MM.1S (cell line): ENCODE measurements at regions not wholly inside any gene's neighbourhood (a gene's known extent, or its start where the extent isn't known, plus 50 kb on each side); places are given as distances from the start of the nearest gene placed in this dataset.

ENCODE experiments used
- DNase-seq: peaks from one replicate; pipeline ENCODE4 v3.0.0-alpha.2; 2015
- H2AFZ ChIP-seq: fragments of 300-600 bp; sonication (generic); 2 replicates; pipeline ENCODE4 v1.6.0; 2016; ENCODE audit warnings: antibody characterized with exemption, low read length
- H3F3A ChIP-seq: fragments of 300-600 bp; sonication (generic); 2 replicates; pipeline ENCODE4 v1.6.1; 2016; ENCODE audit warnings: mild to moderate bottlenecking, antibody characterized with exemption, low read length, moderate library complexity, mixed read lengths; ENCODE audit not compliant: insufficient read depth
- H3K27ac ChIP-seq: fragments of 300-600 bp; sonication (generic); 2 replicates; pipeline ENCODE4 v1.5.1; 2016; ENCODE audit warnings: mild to moderate bottlenecking, low read length
- H3K27me3 ChIP-seq: fragments of 300-600 bp; sonication (generic); replicated peaks from 2 replicates; pipeline ENCODE4 v1.6.0; 2016; ENCODE audit warnings: low read length; ENCODE audit not compliant: insufficient read depth
- H3K36me3 ChIP-seq: fragments of 300-600 bp; sonication (generic); replicated peaks from 2 replicates; pipeline ENCODE4 v1.6.1; 2016; ENCODE audit warnings: mild to moderate bottlenecking, low read length, mixed read lengths; ENCODE audit not compliant: insufficient read depth
- H3K4me1 ChIP-seq: fragments of 300-600 bp; sonication (generic); 2 replicates; pipeline ENCODE4 v1.6.1; 2016; ENCODE audit warnings: low read length, mixed read lengths
- H3K4me2 ChIP-seq: fragments of 300-600 bp; sonication (generic); 2 replicates; pipeline ENCODE4 v1.6.0; 2016; ENCODE audit warnings: low read depth, low read length
- H3K4me3 ChIP-seq: fragments of 300-600 bp; sonication (generic); 2 replicates; pipeline ENCODE4 v1.5.1; 2016; ENCODE audit warnings: low read length, mixed read lengths
- H3K79me2 ChIP-seq: fragments of 300-600 bp; sonication (generic); 2 replicates; pipeline ENCODE4 v1.6.1; 2016; ENCODE audit warnings: mixed run types, low read length, mixed read lengths
- H3K9ac ChIP-seq: fragments of 300-600 bp; sonication (generic); 2 replicates; pipeline ENCODE4 v1.6.1; 2016; ENCODE audit warnings: low read length, mixed read lengths
- H3K9me2 ChIP-seq: fragments of 300-600 bp; sonication (generic); replicated peaks from 2 replicates; pipeline ENCODE4 v1.6.1; 2016; ENCODE audit warnings: mild to moderate bottlenecking, low read length, mixed read lengths; ENCODE audit not compliant: insufficient read depth
- H3K9me3 ChIP-seq: fragments of 300-600 bp; sonication (generic); replicated peaks from 2 replicates; pipeline ENCODE4 v1.6.1; 2016; ENCODE audit warnings: mild to moderate bottlenecking, low read length, mixed read lengths; ENCODE audit not compliant: insufficient read depth
- H4K20me1 ChIP-seq: fragments of 300-600 bp; sonication (generic); 2 replicates; pipeline ENCODE4 v1.6.1; 2016; ENCODE audit warnings: mild to moderate bottlenecking, low read length, moderate library complexity, mixed read lengths; ENCODE audit not compliant: insufficient read depth
- EZH2 ChIP-seq: fragments of 300-600 bp; sonication (generic); optimal IDR thresholded peaks from 2 replicates; pipeline ENCODE3; 2017; ENCODE audit warnings: low read depth, mild to moderate bottlenecking, antibody characterized with exemption, low read length, mixed read lengths
- EZH2phosphoT487 ChIP-seq: fragments of 300-600 bp; sonication (generic); IDR thresholded peaks from 2 replicates; pipeline ENCODE4 v1.6.1; 2018; ENCODE audit warnings: antibody characterized with exemption, low read length
- TF ChIP-seq, protein P1 (sequence below): fragments of 300-600 bp; sonication (generic); IDR thresholded peaks from 2 replicates; pipeline ENCODE4 v1.5.1; 2016; ENCODE audit warnings: antibody characterized with exemption, low read length, mixed read lengths

DNA sequence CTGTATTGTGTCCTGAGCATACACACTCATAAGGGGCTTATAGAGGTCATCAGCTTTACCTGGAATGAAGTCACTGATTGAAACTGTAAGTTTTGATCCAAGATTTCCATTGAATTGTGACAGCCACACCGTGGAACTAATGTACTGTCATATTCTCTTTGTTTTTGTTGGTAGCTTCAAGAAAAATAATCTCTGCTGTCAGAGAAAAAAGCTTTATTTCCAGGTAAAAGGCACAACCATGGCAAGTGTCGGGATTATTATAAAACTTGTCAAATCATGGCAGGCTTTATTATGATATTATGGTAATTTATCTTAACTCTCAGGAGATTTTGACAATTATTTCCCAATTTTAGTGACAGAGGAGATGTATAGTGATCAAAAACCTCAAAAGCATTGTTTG, 191.2 kb downstream of the FAM170A start:
- Histone ChIP-seq H3F3A (no peaks in the 10 kb centered on the region), H3K79me2 (no peaks in the 10 kb centered on the region), H3K27ac (no peak overlapping the region), H3K9ac (no peak overlapping the region), H3K4me1 (no peaks in the 10 kb centered on the region), H3K9me2 (no peaks in the 10 kb centered on the region), H3K4me2 (no peak overlapping the region), H3K4me3 (no peak overlapping the region), H3K9me3 (no peaks in the 10 kb centered on the region), H3K27me3 (no peaks in the 10 kb centered on the region), H3K36me3 (no peaks in the 10 kb centered on the region), H2AFZ (no peak overlapping the region), H4K20me1 (no peaks in the 10 kb centered on the region)
- TF ChIP-seq, protein P1, sequence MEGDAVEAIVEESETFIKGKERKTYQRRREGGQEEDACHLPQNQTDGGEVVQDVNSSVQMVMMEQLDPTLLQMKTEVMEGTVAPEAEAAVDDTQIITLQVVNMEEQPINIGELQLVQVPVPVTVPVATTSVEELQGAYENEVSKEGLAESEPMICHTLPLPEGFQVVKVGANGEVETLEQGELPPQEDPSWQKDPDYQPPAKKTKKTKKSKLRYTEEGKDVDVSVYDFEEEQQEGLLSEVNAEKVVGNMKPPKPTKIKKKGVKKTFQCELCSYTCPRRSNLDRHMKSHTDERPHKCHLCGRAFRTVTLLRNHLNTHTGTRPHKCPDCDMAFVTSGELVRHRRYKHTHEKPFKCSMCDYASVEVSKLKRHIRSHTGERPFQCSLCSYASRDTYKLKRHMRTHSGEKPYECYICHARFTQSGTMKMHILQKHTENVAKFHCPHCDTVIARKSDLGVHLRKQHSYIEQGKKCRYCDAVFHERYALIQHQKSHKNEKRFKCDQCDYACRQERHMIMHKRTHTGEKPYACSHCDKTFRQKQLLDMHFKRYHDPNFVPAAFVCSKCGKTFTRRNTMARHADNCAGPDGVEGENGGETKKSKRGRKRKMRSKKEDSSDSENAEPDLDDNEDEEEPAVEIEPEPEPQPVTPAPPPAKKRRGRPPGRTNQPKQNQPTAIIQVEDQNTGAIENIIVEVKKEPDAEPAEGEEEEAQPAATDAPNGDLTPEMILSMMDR = no peak
- TF ChIP-seq EZH2 = no peak
- no peak for TF ChIP-seq EZH2phosphoT487
- no peak for DNase-seq

DNA sequence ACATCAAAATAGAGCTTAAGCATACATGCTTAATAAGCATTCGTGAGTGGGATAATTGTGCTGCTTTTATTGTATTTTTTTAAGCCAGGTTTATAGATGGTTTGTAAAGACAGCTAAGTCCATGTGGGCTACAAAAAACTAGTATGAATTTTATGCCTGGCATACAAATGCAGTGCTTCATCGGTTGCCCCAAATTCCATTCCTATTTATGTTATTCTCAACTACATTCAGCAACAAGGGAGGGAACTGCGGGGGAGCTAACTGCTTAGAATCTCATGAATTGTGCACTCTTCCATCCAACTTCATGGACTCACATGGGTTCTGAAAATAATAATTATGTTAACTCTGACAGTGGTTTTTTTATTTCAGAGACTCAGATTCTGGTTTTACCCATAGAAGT, 199.2 kb downstream of the FAM170A start:
- no peak overlapping the region for H3K9ac ChIP-seq
- no peak overlapping the region for H3K4me3 ChIP-seq
- no peaks in the 10 kb centered on the region for H3K79me2 ChIP-seq
- no peaks in the 10 kb centered on the region for H3K4me1 ChIP-seq
- no peaks in the 10 kb centered on the region for H3K36me3 ChIP-seq
- no peaks in the 10 kb centered on the region for H4K20me1 ChIP-seq
- H3K4me2 ChIP-seq = no peak overlapping the region
- H2AFZ ChIP-seq = no peak overlapping the region
- no peaks in the 10 kb centered on the region for H3F3A ChIP-seq
- no peaks in the 10 kb centered on the region for H3K27me3 ChIP-seq
- DNase-seq = no peak
- no peaks in the 10 kb centered on the region for H3K9me3 ChIP-seq
- no peak overlapping the region for H3K27ac ChIP-seq
- H3K9me2 ChIP-seq = no peaks in the 10 kb centered on the region
- TF ChIP-seq, protein P1 = no peak
- TF ChIP-seq EZH2 = no peak
- TF ChIP-seq EZH2phosphoT487 = no peak

DNA sequence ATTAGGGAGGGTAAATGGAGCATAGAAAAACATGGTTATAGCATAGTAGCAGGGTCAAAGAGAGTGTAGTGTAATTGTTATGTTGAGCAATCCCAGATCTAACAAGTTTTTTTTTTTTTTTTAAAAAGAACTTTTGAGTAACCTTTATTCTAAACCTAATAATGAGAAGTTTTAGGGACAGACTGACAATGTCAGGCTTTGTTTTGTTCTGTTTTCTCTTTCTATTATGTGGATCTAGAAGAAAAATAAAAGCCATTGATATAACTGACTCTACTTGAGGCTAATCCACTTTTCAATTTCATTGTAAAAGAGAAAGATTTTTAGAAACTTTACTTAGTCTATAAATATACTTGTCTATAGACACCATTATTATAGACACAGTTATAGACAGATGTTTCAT, 200.0 kb downstream of the FAM170A start:
- no peaks in the 10 kb centered on the region for H3K9me2 ChIP-seq
- no peak overlapping the region for H3K9ac ChIP-seq
- no peaks in the 10 kb centered on the region for H3K79me2 ChIP-seq
- H3K4me2 ChIP-seq = no peak overlapping the region
- no peaks in the 10 kb centered on the region for H4K20me1 ChIP-seq
- no peaks in the 10 kb centered on the region for H3K4me1 ChIP-seq
- no peak overlapping the region for H2AFZ ChIP-seq
- no peaks in the 10 kb centered on the region for H3K9me3 ChIP-seq
- no peaks in the 10 kb centered on the region for H3K27me3 ChIP-seq
- no peak for DNase-seq
- no peaks in the 10 kb centered on the region for H3F3A ChIP-seq
- TF ChIP-seq EZH2phosphoT487 (no peak), EZH2 (no peak)
- H3K4me3 ChIP-seq = no peak overlapping the region
- H3K27ac ChIP-seq = no peak overlapping the region
- no peaks in the 10 kb centered on the region for H3K36me3 ChIP-seq

DNA sequence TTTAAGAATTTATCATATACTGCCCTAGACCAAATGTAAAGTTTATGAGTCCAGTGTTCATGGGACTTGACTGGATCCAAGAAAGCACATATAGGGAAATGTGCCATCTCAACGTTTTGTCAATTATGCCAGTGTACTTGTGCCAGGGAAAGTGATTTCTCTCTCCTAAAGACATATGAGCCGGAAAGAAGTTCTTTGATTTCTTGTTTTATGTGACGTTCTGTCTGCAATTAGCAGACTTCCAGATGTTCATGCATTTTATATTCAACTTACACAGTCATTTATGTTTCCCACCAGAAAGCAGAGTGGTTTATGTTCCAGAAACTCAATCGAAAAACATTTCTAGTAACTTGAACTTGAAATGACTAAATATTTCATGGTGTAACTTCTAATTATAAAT, 203.8 kb downstream of the FAM170A start:
- no peak overlapping the region for H3K4me3 ChIP-seq
- TF ChIP-seq, protein P1 = no peak
- TF ChIP-seq EZH2 (no peak), EZH2phosphoT487 (no peak)

More for the DNA sequence above, 203.8 kb downstream of the FAM170A start:
- H3K4me2 ChIP-seq = no peak overlapping the region
- no peaks in the 10 kb centered on the region for H3K9me2 ChIP-seq
- no peaks in the 10 kb centered on the region for H3K27me3 ChIP-seq
- no peak for DNase-seq
- H3K4me1 ChIP-seq = no peaks in the 10 kb centered on the region
- no peaks in the 10 kb centered on the region for H3K36me3 ChIP-seq
- no peaks in the 10 kb centered on the region for H4K20me1 ChIP-seq
- H3K27ac ChIP-seq = no peak overlapping the region
- no peaks in the 10 kb centered on the region for H3K79me2 ChIP-seq
- no peak overlapping the region for H2AFZ ChIP-seq
- H3K9ac ChIP-seq = no peak overlapping the region
- H3K9me3 ChIP-seq = no peaks in the 10 kb centered on the region
- H3F3A ChIP-seq = no peaks in the 10 kb centered on the region
